Type B pancreatic cell (in vitro differentiated cells): ENCODE measurements at regions not wholly inside any gene's neighbourhood (a gene's known extent, or its start where the extent isn't known, plus 50 kb on each side); places are given as distances from the start of the nearest gene placed in this dataset.

Experiments used
- DNase-seq: peaks from one replicate; pipeline ENCODE4 v3.0.0; 2021; ENCODE audit warnings: mixed read lengths; ENCODE audit not compliant: unreplicated experiment; ENCODE audit errors: extremely low spot score
- H3K27ac Mint-ChIP-seq: 2 replicates; pipeline ENCODE4 v1.8.0; 2021; ENCODE audit warnings: mild to moderate bottlenecking, mixed read lengths
- H3K27me3 Mint-ChIP-seq: 2 replicates; pipeline ENCODE4 v1.8.0; 2021; ENCODE audit warnings: mixed read lengths
- H3K36me3 Mint-ChIP-seq: 2 replicates; pipeline ENCODE4 v1.8.0; 2021; ENCODE audit warnings: mixed read lengths
- H3K4me1 Mint-ChIP-seq: one replicate; pipeline ENCODE4 v1.8.0; 2021; ENCODE audit warnings: mixed read lengths; ENCODE audit not compliant: unreplicated experiment
- H3K4me3 Mint-ChIP-seq: 2 replicates; pipeline ENCODE4 v1.8.0; 2021; ENCODE audit warnings: mild to moderate bottlenecking, mixed read lengths
- H3K9me3 Mint-ChIP-seq: 2 replicates; pipeline ENCODE4 v1.8.0; 2021; ENCODE audit warnings: mixed read lengths
- TF ChIP-seq, protein P1 (sequence below): fragments of 200-600 bp; sonication (generic); conservative IDR thresholded peaks from 2 replicates; pipeline ENCODE4 v1.5.0; 2021; ENCODE audit warnings: antibody characterized with exemption, mild to moderate bottlenecking

- H3K27ac Mint-ChIP-seq: no peak overlapping the region
- TF ChIP-seq, protein P1, sequence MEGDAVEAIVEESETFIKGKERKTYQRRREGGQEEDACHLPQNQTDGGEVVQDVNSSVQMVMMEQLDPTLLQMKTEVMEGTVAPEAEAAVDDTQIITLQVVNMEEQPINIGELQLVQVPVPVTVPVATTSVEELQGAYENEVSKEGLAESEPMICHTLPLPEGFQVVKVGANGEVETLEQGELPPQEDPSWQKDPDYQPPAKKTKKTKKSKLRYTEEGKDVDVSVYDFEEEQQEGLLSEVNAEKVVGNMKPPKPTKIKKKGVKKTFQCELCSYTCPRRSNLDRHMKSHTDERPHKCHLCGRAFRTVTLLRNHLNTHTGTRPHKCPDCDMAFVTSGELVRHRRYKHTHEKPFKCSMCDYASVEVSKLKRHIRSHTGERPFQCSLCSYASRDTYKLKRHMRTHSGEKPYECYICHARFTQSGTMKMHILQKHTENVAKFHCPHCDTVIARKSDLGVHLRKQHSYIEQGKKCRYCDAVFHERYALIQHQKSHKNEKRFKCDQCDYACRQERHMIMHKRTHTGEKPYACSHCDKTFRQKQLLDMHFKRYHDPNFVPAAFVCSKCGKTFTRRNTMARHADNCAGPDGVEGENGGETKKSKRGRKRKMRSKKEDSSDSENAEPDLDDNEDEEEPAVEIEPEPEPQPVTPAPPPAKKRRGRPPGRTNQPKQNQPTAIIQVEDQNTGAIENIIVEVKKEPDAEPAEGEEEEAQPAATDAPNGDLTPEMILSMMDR: no peak
- H3K4me3 Mint-ChIP-seq: no peak overlapping the region
- H3K9me3 Mint-ChIP-seq: no peaks in the 10 kb centered on the region
- no peaks in the 10 kb centered on the region for H3K36me3 Mint-ChIP-seq
- DNase-seq: no peak
- no peaks in the 10 kb centered on the region for H3K4me1 Mint-ChIP-seq
- no peaks in the 10 kb centered on the region for H3K27me3 Mint-ChIP-seq
Observed at GRCh38 chr4:14131335-14131734, 503.8 kb upstream of the BOD1L1 start.

DNA sequence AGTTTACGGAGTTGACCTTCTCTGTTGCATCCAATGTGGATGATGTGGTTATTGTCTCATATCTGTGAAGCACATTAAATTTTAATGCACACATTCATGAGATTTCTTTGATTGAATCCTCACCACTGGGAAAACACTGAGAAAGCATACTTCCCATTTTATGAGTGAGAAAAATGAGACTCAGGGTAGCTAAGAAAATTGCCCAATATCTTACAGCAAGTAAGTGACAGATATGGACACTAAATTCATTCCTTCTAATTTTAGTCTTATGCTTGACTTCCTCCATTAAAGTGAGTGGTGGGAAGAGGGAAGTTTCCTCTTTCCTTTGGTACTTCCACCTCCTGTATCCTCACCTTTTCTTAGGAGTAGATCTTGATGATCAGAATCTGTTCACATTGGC, 504.8 kb upstream of the BOD1L1 start:
- DNase-seq: no peak
- Mint-ChIP-seq H3K4me3 (no peak overlapping the region), H3K36me3 (no peaks in the 10 kb centered on the region), H3K27me3 (no peaks in the 10 kb centered on the region), H3K27ac (no peak overlapping the region), H3K4me1 (no peaks in the 10 kb centered on the region), H3K9me3 (no peaks in the 10 kb centered on the region)
- TF ChIP-seq, protein P1: no peak

DNA sequence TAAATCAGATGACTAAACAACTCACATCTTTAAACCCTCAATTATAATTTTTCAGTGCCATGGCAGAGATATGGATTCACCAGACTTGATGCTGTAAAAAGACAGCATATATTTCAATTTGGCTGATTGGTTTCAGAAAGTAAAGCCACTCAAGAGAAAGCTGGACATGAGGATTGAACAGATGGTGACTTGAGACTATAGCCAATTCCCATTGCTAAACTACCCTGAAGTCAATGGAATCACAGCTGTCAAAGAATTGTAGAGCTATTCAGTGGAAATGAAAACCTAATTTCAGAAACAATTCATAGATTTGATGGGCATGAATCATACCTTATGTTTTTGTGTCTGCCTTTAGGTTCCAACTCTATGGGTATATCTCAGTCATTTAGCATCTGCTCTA, 510.6 kb upstream of the BOD1L1 start:
- no peak for DNase-seq
- Mint-ChIP-seq H3K27me3 (no peaks in the 10 kb centered on the region), H3K4me1 (no peaks in the 10 kb centered on the region), H3K36me3 (no peaks in the 10 kb centered on the region), H3K4me3 (no peak overlapping the region), H3K27ac (no peak overlapping the region), H3K9me3 (no peaks in the 10 kb centered on the region)
- TF ChIP-seq, protein P1: no peak

- H3K27me3 Mint-ChIP-seq: no peaks in the 10 kb centered on the region
- TF ChIP-seq, protein P1: peak; percentile 32
- no peaks in the 10 kb centered on the region for H3K36me3 Mint-ChIP-seq
- no peak for DNase-seq
- H3K4me1 Mint-ChIP-seq: no peaks in the 10 kb centered on the region
- H3K9me3 Mint-ChIP-seq: no peaks in the 10 kb centered on the region
- H3K4me3 Mint-ChIP-seq: no peak overlapping the region
- no peak overlapping the region for H3K27ac Mint-ChIP-seq
Observed at GRCh38 chr4:14143892-14144291, 516.4 kb upstream of the BOD1L1 start.

GRCh38 chr4:14149176-14150053, 521.9 kb upstream of the BOD1L1 start:
- no peak overlapping the region for H3K4me3 Mint-ChIP-seq
- TF ChIP-seq, protein P1: no peak
- DNase-seq: no peak
- H3K9me3 Mint-ChIP-seq: no peaks in the 10 kb centered on the region
- H3K4me1 Mint-ChIP-seq: no peaks in the 10 kb centered on the region
- H3K27me3 Mint-ChIP-seq: no peaks in the 10 kb centered on the region
- H3K27ac Mint-ChIP-seq: no peak overlapping the region
- H3K36me3 Mint-ChIP-seq: no peaks in the 10 kb centered on the region
